NCI-H187 treated with DMSO at 0.1 percent for 48 hours (cell line): ENCODE measurements at regions not wholly inside any gene's neighbourhood (a gene's known extent, or its start where the extent isn't known, plus 50 kb on each side); places are given as distances from the start of the nearest gene placed in this dataset.
"Not testable (repeated sequence)": the region's sequence is repeated elsewhere in the genome, so short reads cannot be mapped to it uniquely, and the experiment has no call there.

ENCODE experiments used
- DNase-seq: peaks from one replicate; lab custom pipeline; 2025; lab: John Stamatoyannopoulos, UW

DNA sequence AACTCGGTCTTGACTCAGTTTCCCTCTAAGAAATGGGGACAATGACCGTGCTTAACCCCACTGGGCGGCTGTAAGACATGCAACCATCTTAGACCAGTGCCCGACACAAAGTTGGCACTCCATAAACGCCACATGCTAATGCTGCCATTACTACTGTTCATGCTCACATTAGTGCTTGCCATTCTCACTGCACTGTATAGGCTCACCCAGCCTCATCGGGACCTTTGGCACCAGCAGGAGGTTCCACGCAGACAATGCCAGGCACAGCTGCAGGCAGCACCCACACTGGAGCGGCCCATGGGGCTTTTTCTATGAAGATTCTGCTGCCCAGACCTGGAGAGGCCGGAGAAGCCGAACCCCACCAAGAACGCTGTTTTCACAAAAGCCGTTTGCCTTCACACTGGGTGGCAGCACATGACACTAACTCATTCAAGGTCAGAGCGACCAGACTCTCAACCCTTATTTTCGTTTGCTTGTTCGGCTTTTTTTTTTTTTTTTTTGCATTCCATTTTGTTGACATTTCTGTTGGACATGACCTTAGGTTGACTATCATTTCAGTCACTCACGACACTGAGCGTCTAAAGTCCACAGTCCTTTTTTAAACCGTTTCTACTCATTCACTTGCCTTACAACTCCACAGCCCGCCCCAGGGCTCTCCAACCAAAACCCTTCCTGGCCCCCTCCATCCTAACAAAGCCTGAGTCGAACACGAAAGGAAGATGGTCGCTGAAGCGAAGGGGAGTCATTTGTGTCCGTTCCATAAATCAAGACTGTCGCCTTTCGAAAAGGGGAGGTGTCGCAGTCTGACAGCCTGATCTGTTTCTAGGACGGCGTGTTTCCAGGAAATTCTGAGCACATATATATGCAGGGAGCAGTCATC lies 124.4 kb upstream of the RNF32 start:
- no peak for DNase-seq

DNA sequence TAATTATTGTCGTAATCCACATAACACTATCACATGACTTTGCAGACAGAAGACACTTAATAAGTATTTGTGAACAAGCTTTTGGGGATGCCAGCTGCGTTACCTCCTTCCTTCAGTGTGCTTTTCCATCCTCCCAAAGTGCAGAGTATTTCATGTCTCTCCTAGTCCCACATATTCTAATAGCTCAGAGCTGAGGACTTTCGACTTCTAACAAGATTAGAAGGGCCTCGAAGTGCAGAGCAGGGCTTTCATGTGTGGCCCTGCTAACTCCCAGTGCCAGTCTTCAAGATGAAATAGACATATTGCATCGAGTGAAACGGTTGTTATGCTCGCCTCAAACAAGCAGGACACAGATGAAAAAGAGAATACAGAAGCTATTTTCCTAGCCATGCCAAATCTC lies 125.7 kb upstream of the RNF32 start:
- no peak for DNase-seq

DNA sequence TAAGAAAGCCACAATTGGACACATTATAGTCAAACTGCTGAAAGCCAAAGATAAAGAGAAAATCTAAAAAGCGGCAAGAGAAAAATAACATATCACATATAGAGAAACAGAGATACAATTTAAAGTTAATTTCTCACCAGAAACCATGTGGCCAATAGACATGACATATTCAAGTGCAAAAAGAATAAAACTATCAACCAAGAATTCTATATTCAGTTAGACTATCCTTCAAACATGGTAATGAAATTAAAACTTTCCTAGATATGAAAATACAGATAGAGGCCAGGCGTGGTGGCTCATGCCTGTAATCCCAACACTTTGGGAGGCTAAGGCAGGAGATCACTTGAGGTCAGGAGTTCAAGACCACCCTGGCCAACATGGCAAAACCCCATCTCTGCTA lies 129.1 kb upstream of the RNF32 start:
- DNase-seq, result no peak

DNA sequence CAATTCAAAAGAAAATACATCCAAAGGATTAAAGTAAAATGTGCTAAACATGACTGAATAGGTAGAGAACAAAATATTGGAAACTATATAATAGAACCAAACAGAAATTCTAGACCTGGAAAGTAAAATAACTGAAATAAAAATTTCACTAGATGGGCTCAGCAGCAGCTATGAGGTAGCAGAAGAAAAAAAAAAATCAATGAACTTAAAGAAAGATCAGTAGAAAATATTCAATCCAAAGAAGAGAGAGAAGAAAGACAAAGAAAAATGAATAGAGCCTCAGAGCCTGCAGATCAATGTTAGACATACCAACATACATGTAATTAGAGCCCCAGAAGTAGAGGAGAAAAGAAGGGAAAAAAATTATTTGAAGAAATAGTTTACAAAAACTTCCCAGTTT lies 129.6 kb upstream of the RNF32 start:
- no peak for DNase-seq

DNA sequence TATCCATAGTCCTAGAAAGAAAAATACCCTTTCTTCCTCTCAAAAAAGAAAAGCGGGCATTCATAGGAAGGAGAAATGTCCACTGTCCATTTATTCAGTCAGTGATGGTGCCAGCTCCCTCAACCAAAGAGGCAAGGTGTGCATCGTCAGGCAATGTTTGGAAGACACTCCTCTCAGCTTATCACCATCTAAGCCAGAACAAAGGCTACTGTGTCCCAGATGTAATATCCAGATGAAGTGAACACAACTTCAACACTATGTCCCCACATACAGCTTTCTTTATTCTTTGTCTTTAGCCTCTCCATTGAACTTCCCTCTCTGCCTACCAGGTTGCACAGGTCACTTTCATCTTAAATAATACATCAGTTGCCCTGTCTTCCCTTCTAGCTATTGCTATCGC lies 131.4 kb upstream of the RNF32 start:
- DNase-seq, result no peak

DNA sequence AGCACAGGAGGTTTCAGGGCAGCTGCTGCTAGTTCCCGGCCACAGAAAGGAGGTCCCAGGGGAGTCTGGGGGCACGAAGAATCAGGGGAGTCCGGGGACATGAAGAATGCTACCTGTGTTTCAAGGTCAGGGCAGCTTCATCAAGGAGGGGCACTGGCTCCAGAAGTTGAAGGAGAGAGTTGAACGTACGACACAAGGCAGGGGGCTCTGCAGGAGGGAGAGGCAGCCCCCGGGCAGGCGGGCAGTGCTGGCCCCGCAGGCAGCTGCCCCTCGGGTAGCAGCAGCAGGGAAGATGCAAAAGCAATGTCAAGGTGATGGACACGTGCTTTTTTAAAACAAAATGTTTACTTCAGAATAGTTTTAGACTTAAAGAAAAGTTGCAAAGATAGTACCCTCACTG lies 134.7 kb upstream of the RNF32 start:
- no peak for DNase-seq

DNA sequence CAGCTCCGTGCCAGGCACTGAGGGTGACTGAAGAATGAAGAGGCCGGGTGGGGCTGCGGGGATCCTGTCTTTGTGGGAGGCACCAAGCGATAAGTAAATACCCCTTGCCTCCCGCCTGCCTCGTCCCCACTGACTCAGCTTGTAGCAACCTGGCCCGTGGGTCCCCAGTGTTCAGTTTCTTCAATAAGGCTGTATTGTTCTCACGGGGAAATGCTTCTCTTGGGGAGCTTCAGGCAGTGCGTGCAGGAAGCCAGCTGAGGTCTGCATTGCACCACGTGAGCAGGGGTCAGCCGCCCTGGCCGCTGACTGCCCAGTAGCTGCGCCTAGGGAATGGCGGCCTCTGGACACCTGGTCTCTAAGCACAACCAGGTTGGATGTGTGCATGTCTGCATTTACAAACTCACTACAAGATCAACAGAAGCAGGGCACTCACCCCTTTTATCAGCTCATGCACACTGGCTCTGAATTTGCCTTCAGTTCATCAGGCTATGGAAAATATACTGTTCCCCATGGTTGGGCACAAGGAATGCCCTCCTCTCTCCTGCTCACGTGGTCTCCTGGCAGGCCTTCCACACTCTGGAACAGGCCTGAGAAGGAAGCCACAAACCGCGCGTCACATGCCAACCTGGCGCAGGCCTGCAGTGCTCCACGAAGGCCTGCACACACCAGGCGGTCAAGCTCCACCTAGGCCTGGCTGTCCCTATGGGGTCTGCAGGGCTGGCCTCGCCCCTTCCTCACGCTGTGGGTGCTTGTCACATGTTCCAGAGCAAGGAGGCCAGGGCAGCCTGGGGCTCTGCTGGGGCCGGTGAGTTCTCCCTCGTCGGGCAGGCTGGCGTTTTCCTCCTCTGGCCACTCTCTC lies 135.7 kb upstream of the RNF32 start:
- DNase-seq, result no peak

DNA sequence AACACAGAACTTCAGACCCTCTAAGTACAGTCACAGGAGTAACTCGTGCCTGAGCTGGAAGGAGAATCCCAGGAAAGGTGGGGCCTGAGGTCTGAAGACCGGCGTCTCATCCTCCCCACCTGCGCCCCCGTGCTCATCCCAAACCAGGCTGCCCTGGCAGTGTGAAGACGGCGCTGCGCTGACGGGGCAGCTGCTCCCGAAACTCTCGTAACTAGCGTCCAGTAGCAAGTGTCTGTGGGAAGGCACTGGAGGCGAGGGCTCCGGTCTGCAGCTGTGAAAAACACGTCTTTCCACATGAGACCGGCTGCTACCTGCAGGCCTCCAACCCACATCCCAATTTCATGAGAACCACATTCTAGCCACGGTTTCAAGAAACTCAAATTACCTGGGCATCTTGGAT lies 136.6 kb upstream of the RNF32 start:
- no peak for DNase-seq

DNA sequence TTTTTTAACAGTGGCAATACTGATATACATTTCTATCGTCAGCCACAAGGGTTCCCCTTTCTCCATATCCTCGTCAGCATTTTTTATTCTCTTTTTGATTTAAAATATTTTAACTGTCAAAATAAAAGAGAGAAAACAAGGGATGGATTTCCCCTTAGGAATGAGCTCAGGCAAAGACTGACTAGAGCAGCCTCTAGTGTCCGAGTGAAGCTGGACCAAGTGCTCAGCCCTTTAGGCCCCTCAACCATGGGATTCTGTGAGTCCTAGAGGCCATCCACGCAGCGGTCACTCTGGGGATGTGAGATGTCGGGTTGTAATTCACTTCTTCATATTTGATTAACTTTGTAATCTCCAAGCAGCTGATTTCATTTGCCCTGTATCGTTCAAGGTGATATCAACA lies 137.4 kb upstream of the RNF32 start:
- DNase-seq, result no peak

DNA sequence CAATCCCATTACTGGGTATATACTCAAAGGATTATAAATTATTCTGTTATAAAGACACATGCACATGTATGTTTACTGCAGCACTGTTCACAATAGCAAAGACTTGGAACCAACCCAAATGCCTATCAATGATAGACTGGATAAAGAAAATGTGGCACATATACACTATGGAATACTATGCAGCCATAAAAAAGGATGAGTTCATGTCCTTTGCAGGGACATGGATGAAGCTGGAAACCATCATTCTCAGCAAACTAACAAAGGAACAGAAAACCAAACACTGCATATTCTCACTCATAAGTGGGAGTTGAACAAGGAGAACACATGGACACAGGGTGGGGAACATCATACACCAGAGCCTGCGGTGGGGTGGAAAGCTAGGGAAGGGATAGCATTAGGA lies 138.8 kb upstream of the RNF32 start:
- DNase-seq, result not testable (repeated sequence)

DNA sequence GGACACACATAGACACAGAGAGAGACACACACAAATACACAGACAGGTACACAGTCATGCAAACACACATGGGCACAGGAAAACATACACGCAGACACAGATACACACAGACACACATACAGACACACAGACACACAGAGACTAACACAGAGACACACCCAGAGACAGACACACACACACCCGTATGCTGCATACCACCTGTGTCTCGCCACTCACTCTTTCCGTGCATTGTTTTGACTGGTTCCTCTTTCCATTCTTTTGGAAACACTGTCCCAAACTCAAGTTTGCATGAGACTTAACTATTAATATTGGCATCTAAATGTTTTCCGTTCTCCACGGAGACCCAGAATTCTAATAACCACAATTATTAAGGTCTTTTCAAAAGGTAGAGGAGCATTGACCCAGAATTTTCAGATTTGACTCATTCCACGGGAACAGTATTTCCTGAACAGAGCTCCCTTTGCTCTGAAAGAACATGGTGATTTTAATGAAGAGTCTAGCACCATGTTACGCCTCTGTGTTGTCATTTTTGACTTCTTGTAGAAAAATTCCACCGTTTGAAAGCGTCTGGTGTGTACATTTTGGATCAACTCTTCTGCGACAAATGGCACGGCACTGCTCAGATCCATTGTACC lies 141.2 kb upstream of the RNF32 start:
- DNase-seq, result no peak

DNA sequence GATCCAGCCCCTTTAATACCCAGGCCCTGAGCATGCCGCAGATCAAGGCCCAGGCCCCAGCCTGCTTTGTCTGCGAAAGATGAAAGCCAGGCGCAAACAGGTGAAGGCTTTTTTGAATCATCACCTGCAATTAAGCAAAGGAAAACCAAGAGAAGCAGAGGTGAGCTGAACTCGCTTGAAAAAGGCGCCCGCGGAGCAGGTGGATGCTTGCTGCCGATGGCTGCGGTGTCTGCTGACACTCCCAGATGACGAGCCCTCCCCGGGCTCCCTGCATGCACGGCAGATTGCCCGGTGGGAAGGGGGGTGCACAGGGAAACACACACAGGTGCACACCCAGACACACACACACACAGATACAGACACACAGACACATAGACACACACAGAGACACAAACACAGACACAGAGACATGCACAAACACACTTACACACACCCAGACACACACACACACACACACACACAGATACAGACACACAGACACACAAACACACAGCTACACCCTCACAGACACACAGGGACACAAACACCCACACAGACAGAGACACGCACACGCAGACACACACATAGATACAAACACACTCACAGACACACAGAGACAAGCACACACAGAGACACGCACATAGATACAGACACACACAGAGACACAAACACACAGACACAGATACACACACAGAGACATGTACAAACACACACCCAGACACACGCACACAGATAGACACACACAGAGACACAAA lies 142.6 kb upstream of the RNF32 start:
- DNase-seq, result no peak

DNA sequence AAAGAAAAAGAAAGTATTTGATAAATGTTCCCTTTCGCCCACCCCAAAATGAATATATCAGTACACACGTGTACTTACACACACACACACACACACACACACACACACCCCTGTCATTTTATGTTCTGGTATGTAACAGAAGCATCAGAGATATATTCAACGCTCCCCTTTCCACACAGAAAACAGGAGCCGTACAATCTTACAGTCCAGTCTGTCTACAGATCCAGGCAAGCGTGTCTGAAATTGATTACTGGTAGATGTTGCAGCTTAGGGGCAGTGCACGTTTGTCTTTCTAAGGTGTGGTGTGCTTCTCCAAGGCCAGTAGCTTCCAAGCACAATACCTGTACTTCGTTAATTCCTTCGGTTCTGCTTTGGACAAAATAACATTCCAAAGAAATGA lies 143.7 kb upstream of the RNF32 start:
- no peak for DNase-seq

DNA sequence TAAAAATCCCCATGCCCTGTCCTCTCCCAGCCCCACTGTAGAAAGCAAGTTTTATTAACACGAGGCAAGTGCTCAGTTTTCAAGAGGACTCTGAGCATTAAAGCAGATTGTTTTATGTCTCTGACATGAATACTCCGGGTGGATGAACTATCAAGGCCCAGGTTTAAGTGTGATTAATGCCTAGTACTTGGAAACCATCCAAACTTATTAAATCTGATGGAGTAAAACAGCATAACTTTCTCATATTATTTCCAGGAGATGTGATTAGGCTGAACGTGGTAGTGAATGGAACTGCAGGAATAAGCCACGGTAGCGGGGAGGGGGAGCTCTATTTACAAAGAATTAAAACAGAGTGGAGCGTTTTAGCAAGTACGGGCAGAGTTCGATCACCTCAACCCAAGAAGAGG lies 144.2 kb upstream of the RNF32 start:
- DNase-seq, result peak; percentile 37

DNA sequence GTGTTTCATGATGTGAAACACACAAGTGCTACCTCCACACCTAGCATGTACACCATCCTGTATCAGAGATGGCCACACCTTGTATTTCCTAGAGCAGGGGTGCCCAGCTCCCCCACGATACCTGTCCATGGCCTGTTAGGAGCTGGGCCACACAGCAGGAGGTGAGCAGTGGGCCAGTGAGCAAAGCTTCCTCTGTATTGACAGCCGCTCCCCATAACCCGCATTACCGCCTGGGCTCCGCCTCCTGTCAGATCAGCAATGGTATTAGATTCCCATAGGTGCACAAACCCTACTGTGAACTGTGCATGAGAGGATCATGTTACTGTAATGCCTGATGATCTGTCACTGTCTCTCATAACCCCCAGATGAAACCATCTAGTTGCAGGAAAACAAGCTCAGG lies 145.6 kb upstream of the RNF32 start:
- no peak for DNase-seq

DNA sequence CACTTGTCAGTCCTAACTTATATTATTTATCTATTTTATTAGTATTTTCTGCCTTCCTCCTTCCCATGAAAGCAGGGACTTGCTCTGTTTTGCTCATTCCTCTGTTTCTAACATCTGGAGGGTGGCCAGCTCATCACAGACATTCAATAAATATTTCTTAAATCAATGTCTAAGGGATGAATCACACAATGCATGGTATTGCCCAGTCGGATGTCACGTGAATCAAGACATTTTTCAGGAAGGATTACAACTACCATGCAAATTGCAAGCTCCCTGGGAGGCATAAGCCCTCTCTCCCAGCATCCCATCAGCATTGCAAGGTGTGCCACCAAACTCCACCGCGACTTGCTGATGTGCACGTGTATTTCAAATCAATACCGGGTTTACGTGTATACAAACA lies 146.6 kb upstream of the RNF32 start:
- DNase-seq, result no peak

DNA sequence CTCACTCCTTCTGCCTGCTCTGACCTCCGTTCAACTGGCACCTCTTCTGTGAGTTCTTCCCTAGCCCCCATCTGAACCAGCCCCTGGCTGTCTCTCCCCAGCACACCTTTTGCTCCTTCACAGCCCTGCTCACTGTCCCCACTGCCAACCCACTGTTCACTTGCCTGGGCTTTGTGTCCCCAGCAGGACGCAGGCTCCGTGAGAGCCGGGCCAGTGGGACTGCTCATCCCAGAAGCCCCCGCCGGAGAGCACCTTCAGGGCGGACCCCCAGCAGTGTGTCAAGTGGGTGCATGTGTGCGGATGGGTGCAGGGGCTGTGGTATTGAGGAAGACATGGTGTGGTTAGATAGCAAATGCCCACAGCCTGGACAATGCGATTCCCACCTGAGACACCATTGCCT lies 148.4 kb upstream of the RNF32 start:
- no peak for DNase-seq

DNA sequence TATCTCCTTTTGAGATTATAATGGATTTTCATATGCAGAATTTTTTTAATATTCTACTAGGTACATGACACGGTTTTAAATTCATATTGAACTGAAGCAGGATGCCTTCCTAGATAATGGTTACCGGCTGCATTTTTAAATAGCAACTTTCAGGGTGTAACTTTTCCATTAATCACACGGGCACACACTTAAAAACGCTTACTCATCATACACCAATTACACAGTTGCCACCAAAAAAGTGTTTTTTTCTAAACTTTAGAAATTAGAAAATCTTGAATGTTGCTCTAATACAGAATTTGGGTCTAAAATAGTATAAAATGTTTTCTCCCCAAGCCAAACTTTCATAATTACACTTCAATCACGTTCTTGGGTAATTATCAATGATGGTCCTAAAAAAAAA lies 149.1 kb upstream of the RNF32 start:
- no peak for DNase-seq

DNA sequence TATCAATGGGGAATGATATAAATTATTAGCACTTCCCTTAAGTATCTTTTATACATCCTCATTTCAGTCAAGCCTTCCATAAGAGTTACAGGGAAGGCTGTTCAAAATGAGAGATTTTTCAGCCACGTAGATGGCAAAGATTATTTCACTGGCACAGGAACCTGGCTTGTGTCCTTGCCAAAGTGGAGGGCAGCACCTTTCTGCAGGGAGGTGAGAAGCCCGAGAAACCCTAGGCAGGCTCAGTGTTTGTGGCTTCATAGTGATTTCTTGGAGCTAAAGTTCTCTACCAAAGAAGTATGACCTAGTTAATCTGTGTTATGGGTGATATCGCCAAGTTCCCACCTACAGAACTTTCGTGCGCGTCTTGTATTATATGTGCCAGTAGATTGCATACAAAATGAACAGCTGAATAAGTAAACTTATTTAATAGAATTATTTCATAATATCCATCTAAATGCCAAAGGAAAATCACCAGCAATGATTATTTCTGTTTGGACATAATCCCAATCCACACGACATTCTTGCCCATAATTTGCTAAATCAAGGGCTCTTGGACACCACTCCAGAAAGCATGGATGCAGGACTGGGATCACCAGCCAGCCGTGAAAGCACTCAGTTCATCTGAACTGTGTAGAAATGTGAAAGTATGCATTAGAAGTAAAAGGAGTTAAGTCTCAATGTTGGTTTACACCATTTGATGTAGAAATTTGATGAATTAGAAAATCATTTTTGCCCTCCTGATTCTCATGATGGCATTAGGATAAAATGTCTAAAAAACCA lies 150.4 kb upstream of the RNF32 start:
- no peak for DNase-seq

DNA sequence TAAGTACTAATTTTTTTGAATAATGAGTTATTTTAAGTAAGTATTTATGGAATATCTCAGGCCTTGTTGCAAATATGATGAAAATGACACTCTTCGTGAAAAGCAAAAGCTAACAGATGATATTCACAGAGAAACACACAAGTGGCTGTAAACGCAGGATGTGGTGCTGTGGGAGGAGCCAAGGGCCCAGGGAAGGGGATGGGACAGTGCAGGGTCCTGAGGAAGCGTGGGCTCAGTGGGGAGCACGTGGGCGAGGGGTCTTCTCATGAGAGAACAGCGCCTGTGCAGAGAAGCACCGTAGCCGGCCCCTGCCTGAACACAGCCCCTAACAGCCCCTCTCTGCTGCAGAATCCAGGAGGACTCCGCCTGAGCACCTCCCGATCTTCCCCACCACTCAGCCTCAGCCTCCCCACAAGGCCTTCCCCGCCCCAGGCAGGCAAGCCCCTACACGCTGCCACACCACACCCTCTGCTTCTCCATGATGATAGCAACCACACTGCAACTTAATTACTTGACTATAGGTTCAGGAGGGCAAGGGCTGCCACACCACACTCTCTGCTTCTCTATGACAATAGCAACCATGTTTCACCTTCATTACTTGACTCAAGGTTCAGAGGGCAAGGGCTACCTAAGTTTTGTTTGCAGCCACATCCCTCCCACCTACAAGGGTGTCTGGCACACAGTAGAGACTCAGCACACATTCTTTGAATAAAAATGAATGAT lies 152.6 kb upstream of the RNF32 start:
- no peak for DNase-seq

DNA sequence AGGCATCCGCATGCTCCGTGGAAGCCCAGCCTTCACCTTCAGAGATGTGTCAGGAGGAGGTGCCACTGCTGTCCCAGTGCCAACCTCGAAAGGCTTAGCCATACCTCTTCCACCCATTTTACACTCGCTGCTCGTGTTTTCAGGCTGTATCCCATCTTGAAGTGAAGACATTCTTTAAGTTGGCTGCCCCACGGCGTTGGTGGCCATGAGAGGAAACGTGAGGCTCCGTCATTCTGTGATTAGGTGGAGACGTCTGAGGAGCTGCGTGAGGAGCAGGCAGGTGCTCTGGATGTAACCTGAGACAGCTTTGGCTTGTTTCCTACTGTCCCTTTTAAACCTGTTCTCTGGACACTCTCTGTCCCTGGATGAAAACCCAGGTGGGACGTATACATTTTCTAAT lies 159.9 kb upstream of the RNF32 start:
- DNase-seq, result no peak
